GM21529 (cell line): ENCODE measurements at regions not wholly inside any gene's neighbourhood (a gene's known extent, or its start where the extent isn't known, plus 50 kb on each side); places are given as distances from the start of the nearest gene placed in this dataset.

Source experiments
- ATAC-seq: cut with Tn5 transposase; IDR thresholded peaks from one replicate; pipeline ENCODE4 v1.9.1; 2021; ENCODE audit not compliant: unreplicated experiment

- ATAC-seq: no peak
Observed at GRCh38 chrX:109842611-109843010, 109.6 kb upstream of the ACSL4 start.

DNA sequence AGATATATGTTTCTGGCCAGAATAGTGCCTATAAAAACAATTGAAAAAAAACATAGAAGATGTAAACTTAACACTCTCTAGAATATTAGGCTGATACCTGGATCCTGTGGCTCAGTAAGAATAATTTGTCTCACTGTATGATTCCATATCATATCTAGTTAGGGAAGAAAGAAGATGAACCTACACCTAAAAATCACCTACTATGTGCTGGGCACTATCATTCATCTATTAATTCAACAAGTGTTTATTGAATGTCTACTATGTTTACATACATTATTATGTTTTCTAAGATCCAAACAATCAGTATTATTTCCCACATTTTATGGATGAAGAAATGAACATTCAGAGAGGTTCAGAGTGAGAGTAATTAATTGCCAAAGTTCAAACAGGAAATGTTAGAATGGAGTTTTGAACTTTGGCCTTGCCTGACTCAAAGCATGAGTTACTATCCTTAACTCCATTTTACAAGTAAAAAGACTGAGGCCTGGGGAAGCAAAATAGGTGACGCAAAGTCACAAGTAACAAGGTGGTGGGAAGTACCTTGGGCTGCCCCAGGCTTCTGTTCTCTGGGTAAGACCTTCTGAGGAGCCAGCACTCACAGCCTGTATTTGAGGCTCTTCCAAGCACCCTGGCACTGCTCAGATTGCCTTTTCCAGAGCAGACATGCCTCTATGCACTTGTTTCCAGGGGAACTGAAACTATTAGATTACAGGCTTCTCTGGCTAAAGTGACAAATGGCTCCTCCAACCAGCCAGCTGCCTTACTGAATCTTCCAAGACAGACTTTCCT lies 111.1 kb upstream of the ACSL4 start:
- ATAC-seq: peak; percentile 47

DNA sequence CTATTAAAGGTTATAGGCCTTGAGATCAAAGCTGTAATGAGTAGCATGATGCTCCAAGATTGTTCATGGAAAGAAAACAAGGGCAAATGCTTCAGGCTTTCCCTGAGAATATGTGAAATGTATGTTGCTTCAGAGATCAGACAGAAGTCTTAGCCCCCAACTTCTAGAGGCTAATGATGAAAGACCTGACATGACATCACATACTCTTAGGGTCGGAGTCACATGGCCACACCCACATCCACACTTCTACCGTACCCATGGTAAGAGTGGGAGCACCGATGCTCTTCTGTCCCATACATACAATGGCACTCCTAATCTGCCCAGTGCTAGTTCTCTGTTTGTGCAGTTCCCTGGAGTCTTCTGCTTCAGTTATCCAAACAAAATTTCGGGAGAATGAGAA lies 111.9 kb upstream of the ACSL4 start:
- no peak for ATAC-seq

DNA sequence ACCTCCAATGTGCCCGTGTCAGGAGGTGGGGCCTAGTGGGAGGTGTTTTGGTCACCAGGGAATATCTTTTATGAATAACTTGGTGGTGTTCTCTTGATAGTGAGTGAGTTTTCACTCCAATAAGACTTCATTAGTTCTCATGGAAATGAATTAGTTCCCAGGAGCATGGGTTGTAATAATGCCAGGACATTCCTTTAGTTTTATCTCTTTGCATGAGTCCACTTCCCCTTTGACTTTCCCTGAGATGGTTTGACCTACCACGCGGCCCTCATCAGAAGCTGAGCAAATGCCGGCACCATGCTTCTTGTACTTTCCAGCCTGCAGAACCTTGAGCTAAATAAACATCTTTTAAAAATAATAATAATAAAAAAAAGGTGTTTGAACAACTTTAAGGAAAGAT lies 112.9 kb upstream of the ACSL4 start:
- ATAC-seq: no peak

- ATAC-seq: no peak
Observed at GRCh38 chrX:109847257-109848187, 114.5 kb upstream of the ACSL4 start.

GRCh38 chrX:109848461-109849050 lies 115.5 kb upstream of the ACSL4 start:
- peak; percentile 85 for ATAC-seq

DNA sequence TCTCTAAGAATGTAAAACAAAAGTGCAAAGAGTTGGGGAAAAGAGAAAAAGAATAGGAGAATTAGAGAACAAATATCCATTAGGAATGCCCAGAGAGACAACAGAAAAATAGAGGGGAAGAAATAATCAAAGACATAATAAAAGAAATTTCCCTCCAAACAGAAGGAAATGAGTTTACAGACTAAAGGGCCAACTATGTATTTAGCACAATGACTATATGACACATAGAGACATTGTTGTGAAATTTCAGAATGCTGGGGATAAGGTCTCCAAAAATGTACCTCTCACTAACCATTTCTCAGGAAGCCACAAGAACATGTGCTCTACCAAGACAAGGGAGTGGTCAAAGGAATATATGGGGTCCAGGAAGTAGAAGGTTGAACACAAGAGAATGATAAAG lies 121.0 kb upstream of the ACSL4 start:
- ATAC-seq: no peak

- ATAC-seq: peak; percentile 75
Observed at GRCh38 chrX:109855501-109855900, 122.4 kb upstream of the ACSL4 start.

DNA sequence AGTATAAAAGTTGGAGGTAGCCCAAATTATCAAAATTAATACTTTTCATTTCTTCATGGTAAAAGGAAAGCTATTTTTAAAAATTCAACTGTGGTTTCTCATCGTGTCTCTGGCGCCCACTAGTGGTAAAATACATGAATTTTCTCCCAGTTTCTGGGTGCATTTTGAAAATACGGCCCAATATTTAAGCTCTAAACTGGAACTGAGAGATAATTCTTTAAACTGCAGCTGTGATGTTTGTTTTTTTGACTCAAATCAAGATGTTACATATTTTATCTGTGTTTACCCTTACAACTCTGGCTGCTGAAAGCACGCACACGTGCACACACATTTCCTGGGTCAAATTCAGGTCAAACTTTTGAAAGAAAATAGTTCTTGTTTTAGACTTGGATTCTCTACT lies 123.9 kb upstream of the ACSL4 start:
- ATAC-seq: no peak

GRCh38 chrX:109857584-109858228 lies 124.6 kb upstream of the ACSL4 start:
- no peak for ATAC-seq

- ATAC-seq: no peak
Observed at GRCh38 chrX:109858602-109859341, 125.7 kb upstream of the ACSL4 start.

- no peak for ATAC-seq
Observed at GRCh38 chrX:109859651-109860050, 126.6 kb upstream of the ACSL4 start.

DNA sequence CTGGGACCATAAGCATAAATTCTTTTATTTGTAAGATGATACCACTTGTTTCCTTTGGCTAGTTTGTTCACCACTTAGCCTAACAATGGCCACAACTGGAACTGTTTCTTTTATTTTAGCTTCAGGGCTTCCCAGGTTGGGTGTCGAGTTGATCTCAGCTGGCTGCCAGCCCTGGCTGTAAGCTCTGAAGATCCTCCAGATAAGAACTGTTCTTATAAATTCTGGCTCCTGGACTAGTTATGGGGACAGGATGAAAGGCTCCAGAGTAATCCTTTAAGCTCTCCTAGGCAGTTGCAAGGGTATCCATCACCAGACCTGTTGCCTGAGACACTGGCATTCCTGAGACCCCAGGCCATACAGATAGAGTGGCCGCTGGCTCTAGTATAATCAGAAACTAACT lies 129.4 kb upstream of the ACSL4 start:
- no peak for ATAC-seq

GRCh38 chrX:109863811-109864210 lies 130.8 kb upstream of the ACSL4 start:
- no peak for ATAC-seq

- no peak for ATAC-seq
Observed at GRCh38 chrX:109871121-109871888, 131.6 kb upstream of the TMEM164 start.

- no peak for ATAC-seq
Observed at GRCh38 chrX:109872021-109872732, 130.7 kb upstream of the TMEM164 start.

DNA sequence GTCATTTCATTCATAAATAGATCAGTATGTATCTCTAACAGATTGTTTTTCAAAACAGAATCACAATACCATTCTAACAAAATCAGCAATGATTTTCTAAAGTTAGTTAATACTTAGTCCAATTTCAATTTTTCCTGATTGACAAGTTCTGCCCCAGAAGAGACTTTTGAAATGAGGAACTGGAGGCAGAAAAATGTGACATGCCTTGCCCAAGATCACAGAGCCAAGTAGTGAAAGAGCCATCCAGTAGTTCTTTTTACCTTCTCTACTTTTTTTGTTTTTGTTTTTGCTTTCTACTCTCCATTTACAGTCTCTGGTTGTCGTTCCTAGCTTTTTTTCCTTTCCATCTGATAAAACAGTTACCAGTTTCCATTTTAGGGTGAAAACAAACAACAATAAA lies 129.3 kb upstream of the TMEM164 start:
- ATAC-seq: no peak

DNA sequence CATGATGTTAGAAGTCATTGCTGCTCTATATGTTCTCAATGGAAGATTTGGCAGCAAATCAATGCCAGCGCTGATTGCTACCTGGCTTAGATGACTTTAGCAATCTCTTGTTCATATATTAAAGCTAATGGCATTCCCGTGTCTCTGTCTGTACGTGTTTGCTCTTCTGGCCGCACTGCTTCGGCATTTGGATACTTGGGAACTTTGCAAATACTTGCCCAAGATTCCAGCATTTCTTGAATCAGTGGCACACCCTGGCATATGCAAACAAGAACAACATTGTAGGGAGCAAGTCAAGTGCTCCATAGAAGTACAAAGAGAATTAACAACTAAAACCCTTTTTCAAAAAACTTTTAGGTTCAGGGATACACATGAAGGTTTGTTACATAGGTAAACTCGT lies 128.9 kb upstream of the TMEM164 start:
- ATAC-seq: no peak

- ATAC-seq: no peak
Observed at GRCh38 chrX:109874548-109874947, 128.4 kb upstream of the TMEM164 start.
